ENCODE measurements at regions not wholly inside any gene's neighbourhood (a gene's known extent, or its start where the extent isn't known, plus 50 kb on each side); places are given as distances from the start of the nearest gene placed in this dataset.
"Not testable (repeated sequence)": the region's sequence is repeated elsewhere in the genome, so short reads cannot be mapped to it uniquely, and the experiment has no call there.

DNA sequence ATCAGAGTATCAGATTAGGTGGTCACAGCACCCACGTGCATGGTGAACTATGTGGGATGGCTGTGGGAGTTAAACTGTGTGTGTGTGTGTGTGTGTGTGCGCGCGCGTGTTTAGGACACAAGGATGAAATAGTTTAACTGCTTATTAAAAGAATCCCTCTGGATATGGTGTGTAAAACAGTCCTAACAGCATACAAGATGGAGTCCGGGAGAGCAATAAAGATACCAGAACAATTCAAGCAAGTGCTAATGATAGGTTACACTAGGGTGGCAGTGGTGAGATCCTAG, 202.2 kb downstream of the IPMK start:
- Mint-ChIP-seq H3K27ac (ENCODE audit: unreplicated experiment) (no peak overlapping the region), H3K27me3 (ENCODE audit: unreplicated experiment) (peaks cover 42% of the 10 kb centered on the region), H3K4me1 (ENCODE audit: unreplicated experiment) (peaks cover 20% of the 10 kb centered on the region), H3K9me3 (ENCODE audit: unreplicated experiment) (no peaks in the 10 kb centered on the region), H3K4me3 (ENCODE audit: unreplicated experiment) (no peak overlapping the region), H3K36me3 (ENCODE audit: unreplicated experiment) (no peaks in the 10 kb centered on the region)
- TF ChIP-seq, protein P1, sequence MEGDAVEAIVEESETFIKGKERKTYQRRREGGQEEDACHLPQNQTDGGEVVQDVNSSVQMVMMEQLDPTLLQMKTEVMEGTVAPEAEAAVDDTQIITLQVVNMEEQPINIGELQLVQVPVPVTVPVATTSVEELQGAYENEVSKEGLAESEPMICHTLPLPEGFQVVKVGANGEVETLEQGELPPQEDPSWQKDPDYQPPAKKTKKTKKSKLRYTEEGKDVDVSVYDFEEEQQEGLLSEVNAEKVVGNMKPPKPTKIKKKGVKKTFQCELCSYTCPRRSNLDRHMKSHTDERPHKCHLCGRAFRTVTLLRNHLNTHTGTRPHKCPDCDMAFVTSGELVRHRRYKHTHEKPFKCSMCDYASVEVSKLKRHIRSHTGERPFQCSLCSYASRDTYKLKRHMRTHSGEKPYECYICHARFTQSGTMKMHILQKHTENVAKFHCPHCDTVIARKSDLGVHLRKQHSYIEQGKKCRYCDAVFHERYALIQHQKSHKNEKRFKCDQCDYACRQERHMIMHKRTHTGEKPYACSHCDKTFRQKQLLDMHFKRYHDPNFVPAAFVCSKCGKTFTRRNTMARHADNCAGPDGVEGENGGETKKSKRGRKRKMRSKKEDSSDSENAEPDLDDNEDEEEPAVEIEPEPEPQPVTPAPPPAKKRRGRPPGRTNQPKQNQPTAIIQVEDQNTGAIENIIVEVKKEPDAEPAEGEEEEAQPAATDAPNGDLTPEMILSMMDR (IDR thresholded peaks at IDR 0.05), result no peak
- DNase-seq (ENCODE audit: extremely low spot score, unreplicated experiment), result no peak

GRCh38 chr10:58064714-58065528, 202.8 kb downstream of the IPMK start:
- Mint-ChIP-seq H3K27me3 (ENCODE audit: unreplicated experiment) (peaks cover 38% of the 10 kb centered on the region), H3K9me3 (ENCODE audit: unreplicated experiment) (no peaks in the 10 kb centered on the region), H3K36me3 (ENCODE audit: unreplicated experiment) (no peaks in the 10 kb centered on the region), H3K4me3 (ENCODE audit: unreplicated experiment) (no peak overlapping the region), H3K27ac (ENCODE audit: unreplicated experiment) (no peak overlapping the region), H3K4me1 (ENCODE audit: unreplicated experiment) (peaks cover 20% of the 10 kb centered on the region)
- TF ChIP-seq, protein P1 (IDR thresholded peaks at IDR 0.05), result peak; percentile 85
- no peak for DNase-seq (ENCODE audit: extremely low spot score, unreplicated experiment)

DNA sequence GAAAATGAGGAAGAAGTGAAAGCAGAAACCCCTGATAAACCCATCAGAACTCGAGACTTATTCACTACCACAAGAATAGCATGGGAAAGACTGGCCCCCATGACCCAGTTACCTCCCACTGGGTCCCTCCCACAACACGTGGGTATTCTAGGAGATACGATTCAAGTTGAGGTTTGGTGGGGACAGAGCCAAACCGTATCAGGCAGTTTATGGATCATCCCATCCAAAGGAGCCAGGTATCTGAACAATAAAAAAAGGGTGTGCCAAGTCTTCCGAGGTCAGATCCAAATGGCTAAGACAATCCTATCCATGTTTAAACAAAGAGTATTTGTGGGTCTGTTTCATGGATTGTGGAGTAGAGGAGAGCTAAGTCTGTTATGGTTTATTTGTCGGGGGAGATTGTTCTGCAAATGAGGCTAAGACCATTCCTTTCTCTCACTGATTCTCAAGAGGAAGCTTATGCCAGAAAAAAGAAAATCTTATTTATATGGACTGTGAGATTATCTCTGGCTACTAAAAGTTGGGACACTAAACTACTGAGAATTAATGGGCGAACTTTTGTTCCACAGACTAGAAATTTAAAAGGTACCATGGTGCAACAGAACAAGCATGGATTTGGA, 203.7 kb downstream of the IPMK start:
- TF ChIP-seq, protein P1 (IDR thresholded peaks at IDR 0.05), result no peak
- H3K27me3 Mint-ChIP-seq (ENCODE audit: unreplicated experiment), result peaks cover 32% of the 10 kb centered on the region
- H3K36me3 Mint-ChIP-seq (ENCODE audit: unreplicated experiment), result peaks cover 2% of the 10 kb centered on the region
- H3K4me3 Mint-ChIP-seq (ENCODE audit: unreplicated experiment), result no peak overlapping the region
- H3K9me3 Mint-ChIP-seq (ENCODE audit: unreplicated experiment), result no peaks in the 10 kb centered on the region
- no peak for DNase-seq (ENCODE audit: extremely low spot score, unreplicated experiment)
- peaks cover 20% of the 10 kb centered on the region for H3K4me1 Mint-ChIP-seq (ENCODE audit: unreplicated experiment)
- H3K27ac Mint-ChIP-seq (ENCODE audit: unreplicated experiment), result no peak overlapping the region

DNA sequence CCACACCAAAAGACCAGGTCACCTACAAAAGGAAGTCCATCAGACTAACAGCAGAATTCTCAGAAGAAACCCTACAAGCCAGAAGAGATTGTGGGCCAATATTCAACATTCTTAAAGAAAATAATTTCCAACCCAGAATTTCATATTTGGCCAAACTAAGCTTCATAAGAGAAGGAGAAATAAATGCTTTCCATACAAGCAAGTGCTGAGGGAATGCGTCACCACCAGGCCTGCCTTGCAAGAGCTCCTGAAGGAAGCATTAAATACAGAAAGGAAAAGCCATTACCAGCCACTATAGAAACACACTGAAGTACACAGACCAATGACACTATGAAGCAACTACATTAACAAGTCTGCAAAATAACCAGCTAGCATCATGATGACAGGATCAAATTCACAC, 209.0 kb downstream of the IPMK start:
- TF ChIP-seq, protein P1 (IDR thresholded peaks at IDR 0.05), result peak; percentile 21
- H3K9me3 Mint-ChIP-seq (ENCODE audit: unreplicated experiment); DNase-seq (ENCODE audit: extremely low spot score, unreplicated experiment); H3K27me3 Mint-ChIP-seq (ENCODE audit: unreplicated experiment); H3K27ac Mint-ChIP-seq (ENCODE audit: unreplicated experiment); H3K4me3 Mint-ChIP-seq (ENCODE audit: unreplicated experiment); H3K36me3 Mint-ChIP-seq (ENCODE audit: unreplicated experiment): not testable (repeated sequence)
- H3K4me1 Mint-ChIP-seq (ENCODE audit: unreplicated experiment), result peaks cover 13% of the 10 kb centered on the region

- Mint-ChIP-seq H3K36me3 (ENCODE audit: unreplicated experiment) (peaks cover 2% of the 10 kb centered on the region), H3K4me3 (ENCODE audit: unreplicated experiment) (no peak overlapping the region), H3K27me3 (ENCODE audit: unreplicated experiment) (peaks cover 19% of the 10 kb centered on the region), H3K4me1 (ENCODE audit: unreplicated experiment) (peaks cover 11% of the 10 kb centered on the region), H3K9me3 (ENCODE audit: unreplicated experiment) (no peaks in the 10 kb centered on the region), H3K27ac (ENCODE audit: unreplicated experiment) (no peak overlapping the region)
- DNase-seq (ENCODE audit: extremely low spot score, unreplicated experiment), result no peak
- TF ChIP-seq, protein P1 (IDR thresholded peaks at IDR 0.05), result no peak
Measured at GRCh38 chr10:58054881-58055280, 212.8 kb downstream of the IPMK start.

Data from osteocyte (in vitro differentiated cells).